Neuronal stem cell (in vitro differentiated cells): ENCODE measurements at regions not wholly inside any gene's neighbourhood (a gene's known extent, or its start where the extent isn't known, plus 50 kb on each side); places are given as distances from the start of the nearest gene placed in this dataset.

ENCODE experiments used
- DNase-seq: peaks from one replicate; pipeline ENCODE4 v3.0.0-alpha.2; 2013; ENCODE audit warnings: low spot score
- H2AFZ ChIP-seq: one replicate; pipeline ENCODE4 v1.6.1; 2013; ENCODE audit warnings: mild to moderate bottlenecking, low read length, inconsistent platforms
- H2AK5ac ChIP-seq: 2 replicates; pipeline ENCODE4 v1.6.1; 2013; ENCODE audit warnings: low read depth, mild to moderate bottlenecking, inconsistent platforms, low read length, moderate library complexity, mixed read lengths
- H2BK120ac ChIP-seq: 2 replicates; pipeline ENCODE4 v1.6.1; 2013; ENCODE audit warnings: low read depth, mild to moderate bottlenecking, inconsistent platforms, low read length, moderate library complexity, mixed read lengths
- H2BK12ac ChIP-seq: one replicate; pipeline ENCODE4 v1.6.1; 2013; ENCODE audit warnings: low read length, inconsistent platforms
- H2BK15ac ChIP-seq: 2 replicates; pipeline ENCODE4 v1.6.1; 2013; ENCODE audit warnings: mild to moderate bottlenecking, low read length, inconsistent platforms, mixed read lengths
- H2BK5ac ChIP-seq: one replicate; pipeline ENCODE4 v1.6.1; 2013; ENCODE audit warnings: inconsistent platforms, mild to moderate bottlenecking, low read length, moderate library complexity
- H3K14ac ChIP-seq: one replicate; pipeline ENCODE4 v1.6.1; 2013; ENCODE audit warnings: low read length, inconsistent platforms
- H3K18ac ChIP-seq: 2 replicates; pipeline ENCODE4 v1.6.1; 2013; ENCODE audit warnings: low read length, inconsistent platforms
- H3K23ac ChIP-seq: 2 replicates; pipeline ENCODE4 v1.6.1; 2013; ENCODE audit warnings: low read depth, mild to moderate bottlenecking, mixed read lengths, low read length, inconsistent platforms; ENCODE audit not compliant: poor library complexity
- H3K27ac ChIP-seq: replicated peaks from 3 replicates; pipeline ENCODE4 v1.5.1; 2013; ENCODE audit warnings: low read length, inconsistent platforms
- H3K27me3 ChIP-seq, 3 experiments: 2 replicates each; pipeline ENCODE4 v1.6.1; 2013; ENCODE audit warnings: low read length in 3 of 3, mild to moderate bottlenecking in 2 of 3, inconsistent platforms in 1 of 3, low read depth in 1 of 3, mixed read lengths in 1 of 3, moderate library complexity in 1 of 3; ENCODE audit not compliant: control insufficient read depth in 3 of 3, insufficient read depth in 3 of 3
- H3K36me3 ChIP-seq, 2 donors: replicated peaks in 1 of 2; 2 replicates each; pipeline ENCODE4 v1.6.1; 2013; ENCODE audit warnings: low read length in 2 of 2; ENCODE audit not compliant: control insufficient read depth in 2 of 2, insufficient read depth in 2 of 2
- H3K4ac ChIP-seq: 2 replicates; pipeline ENCODE4 v1.6.1; 2013; ENCODE audit warnings: inconsistent platforms, mild to moderate bottlenecking, low read length, moderate library complexity
- H3K4me1 ChIP-seq, 2 donors: 1 replicate in 1 of 2; 2 replicates in 1 of 2; pipeline ENCODE4 v1.6.1; 2013; ENCODE audit warnings: low read length in 2 of 2, low read depth in 1 of 2; ENCODE audit not compliant: control insufficient read depth in 2 of 2, insufficient read depth in 1 of 2
- H3K4me2 ChIP-seq: one replicate; pipeline ENCODE4 v1.6.1; 2013; ENCODE audit warnings: mild to moderate bottlenecking, low read length, inconsistent platforms; ENCODE audit not compliant: insufficient read depth, poor library complexity, severe bottlenecking
- H3K4me3 ChIP-seq, 2 donors: 2 replicates each; pipeline ENCODE4 v1.5.1; 2013; ENCODE audit warnings: low read length in 2 of 2, mild to moderate bottlenecking in 2 of 2, inconsistent platforms in 1 of 2, moderate library complexity in 1 of 2
- H3K79me1 ChIP-seq: one replicate; pipeline ENCODE4 v1.6.1; 2013; ENCODE audit warnings: low read depth, mild to moderate bottlenecking, inconsistent platforms, low read length, moderate library complexity
- H3K9ac ChIP-seq: one replicate; pipeline ENCODE4 v1.6.1; 2013; ENCODE audit warnings: mild to moderate bottlenecking, low read depth, low read length, inconsistent platforms; ENCODE audit not compliant: poor library complexity
- H3K9me3 ChIP-seq, 2 donors: replicated peaks in 1 of 2; 2 replicates each; pipeline versions ENCODE3 to v1.6.1; 2013; ENCODE audit warnings: low read length in 2 of 2, mild to moderate bottlenecking in 2 of 2, inconsistent platforms in 1 of 2, low read depth in 1 of 2, mixed read lengths in 1 of 2, moderate library complexity in 1 of 2; ENCODE audit not compliant: control insufficient read depth in 2 of 2, insufficient read depth in 1 of 2
- H4K8ac ChIP-seq: one replicate; pipeline ENCODE4 v1.6.1; 2013; ENCODE audit warnings: low read depth, mild to moderate bottlenecking, inconsistent platforms, low read length, moderate library complexity
- H4K91ac ChIP-seq: one replicate; pipeline ENCODE4 v1.6.1; 2013; ENCODE audit warnings: low read length, low read depth, mild to moderate bottlenecking, inconsistent platforms; ENCODE audit not compliant: poor library complexity
- WGBS, 2 donors: extraction: QIAGEN DNeasy Blood & Tissue Kit; methylation state at CpG; one replicate each; pipeline ENCODE4 v1.1.7; 2013; ENCODE audit warnings: missing lambda C conversion rate in 2 of 2, mixed read lengths in 1 of 2; ENCODE audit not compliant: insufficient read length in 2 of 2, insufficient replicate concordance in 1 of 2; ENCODE audit errors: extremely low coverage in 2 of 2; 5-methylcytosine and 5-hydroxymethylcytosine counted together

GRCh38 chr3:8218353-8218940 lies 283.2 kb upstream of the LMCD1 start:
- H2BK12ac ChIP-seq = no peak overlapping the region
- no peak overlapping the region for H3K4me3 ChIP-seq
- H3K79me1 ChIP-seq = no peaks in the 10 kb centered on the region
- DNase-seq = no peak
- no peak overlapping the region for H2AFZ ChIP-seq
- H3K9ac ChIP-seq = no peak overlapping the region
- no peak overlapping the region for H3K23ac ChIP-seq
- no peak overlapping the region for H2BK120ac ChIP-seq
- no peak overlapping the region for H2BK15ac ChIP-seq
- H2AK5ac ChIP-seq = no peak overlapping the region
- H4K91ac ChIP-seq = no peak overlapping the region
- no peak overlapping the region for H3K14ac ChIP-seq
- no peak overlapping the region for H3K4ac ChIP-seq
- peaks cover 0 to 2% of the 10 kb centered on the region in 2 donors for H3K9me3 ChIP-seq
- no peak overlapping the region for H3K4me2 ChIP-seq
- no CpG with 5 or more reads among the region's 7 CpGs for WGBS, 2 donors
- no peak overlapping the region for H2BK5ac ChIP-seq
- no peak overlapping the region for H3K18ac ChIP-seq
- no peaks in the 10 kb centered on the region for H3K36me3 ChIP-seq
- H3K27me3 ChIP-seq = no peaks in the 10 kb centered on the region
- no peak overlapping the region for H4K8ac ChIP-seq
- H3K27ac ChIP-seq = no peak overlapping the region
- H3K4me1 ChIP-seq = no peaks in the 10 kb centered on the region

DNA sequence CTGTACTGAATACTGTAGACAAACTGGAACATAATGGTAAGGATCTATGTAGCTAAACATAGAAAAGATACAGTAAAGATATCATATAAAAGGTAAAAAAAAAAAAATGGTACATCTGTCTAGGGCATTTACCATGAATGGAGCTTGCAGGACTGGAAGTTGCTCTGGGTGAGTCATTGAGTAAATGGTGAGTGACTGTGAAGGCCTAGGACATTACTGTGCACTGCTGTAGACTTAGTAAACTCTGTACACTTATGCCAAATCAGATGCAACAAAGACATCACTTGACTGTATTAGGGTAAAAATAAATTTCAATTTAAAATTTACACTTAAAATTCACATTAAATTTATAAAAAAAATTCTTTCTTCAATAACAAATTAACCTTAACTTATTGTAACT lies 281.3 kb upstream of the LMCD1 start:
- Histone ChIP-seq H3K9me3 (peaks cover 0 to 2% of the 10 kb centered on the region in 2 donors), H2BK12ac (no peak overlapping the region), H3K4me1 (no peaks in the 10 kb centered on the region)

DNA sequence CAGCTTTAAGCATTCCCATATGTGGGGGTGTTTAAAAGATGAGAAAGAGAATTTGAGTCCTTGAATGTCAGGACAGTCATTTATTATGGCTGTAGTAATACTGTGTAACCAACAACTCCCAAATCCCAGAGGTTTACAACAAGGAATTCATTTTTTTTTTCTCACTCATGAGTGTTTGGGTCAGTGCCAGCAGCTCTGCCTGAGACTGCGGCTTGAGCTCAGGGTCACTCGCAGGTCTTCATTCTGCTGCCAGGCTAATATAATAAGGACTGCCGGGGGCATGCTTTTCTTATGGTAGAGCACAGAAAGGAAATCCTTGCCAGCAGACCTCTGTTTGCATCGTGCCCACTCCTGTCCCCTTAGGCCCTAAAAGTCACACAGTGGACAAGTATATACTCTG lies 277.9 kb upstream of the LMCD1 start:
- Histone ChIP-seq H2AFZ (no peak overlapping the region), H3K27ac (no peak overlapping the region), H3K4me2 (no peak overlapping the region), H2BK120ac (no peak overlapping the region), H3K27me3 (no peaks in the 10 kb centered on the region), H4K91ac (no peak overlapping the region), H3K18ac (no peak overlapping the region), H4K8ac (no peak overlapping the region), H3K9me3 (peaks cover 0 to 2% of the 10 kb centered on the region in 2 donors), H3K36me3 (no peaks in the 10 kb centered on the region), H3K4me1 (no peaks in the 10 kb centered on the region), H2BK15ac (no peak overlapping the region), H3K4ac (no peak overlapping the region), H2BK5ac (no peak overlapping the region), H2BK12ac (no peak overlapping the region), H3K23ac (no peak overlapping the region), H2AK5ac (no peak overlapping the region), H3K4me3 (no peak overlapping the region), H3K79me1 (no peaks in the 10 kb centered on the region), H3K14ac (no peak overlapping the region), H3K9ac (no peak overlapping the region)
- DNase-seq = no peak
- no CpG with 5 or more reads among the region's 4 CpGs for WGBS, 2 donors

More for the DNA sequence above, 281.3 kb upstream of the LMCD1 start:
- Histone ChIP-seq H2BK5ac (no peak overlapping the region), H3K79me1 (no peaks in the 10 kb centered on the region), H3K4me2 (no peak overlapping the region), H2AK5ac (no peak overlapping the region), H3K27me3 (no peaks in the 10 kb centered on the region), H3K36me3 (no peaks in the 10 kb centered on the region), H3K14ac (no peak overlapping the region), H2BK15ac (no peak overlapping the region), H3K9ac (no peak overlapping the region), H3K18ac (no peak overlapping the region), H4K8ac (no peak overlapping the region), H3K4ac (no peak overlapping the region), H3K27ac (no peak overlapping the region), H2AFZ (no peak overlapping the region), H4K91ac (no peak overlapping the region), H3K4me3 (no peak overlapping the region), H3K23ac (no peak overlapping the region), H2BK120ac (no peak overlapping the region)
- no peak for DNase-seq

- DNase-seq = no peak
- no peak overlapping the region for H3K18ac ChIP-seq
- H3K4ac ChIP-seq = no peak overlapping the region
- H2BK120ac ChIP-seq = no peak overlapping the region
- no peaks in the 10 kb centered on the region for H3K27me3 ChIP-seq
- H3K14ac ChIP-seq = no peak overlapping the region
- H4K8ac ChIP-seq = no peak overlapping the region
- H2BK5ac ChIP-seq = no peak overlapping the region
- WGBS, 2 donors = no CpG with 5 or more reads among the region's 6 CpGs
- no peak overlapping the region for H2AK5ac ChIP-seq
- no peak overlapping the region for H3K27ac ChIP-seq
- H3K4me2 ChIP-seq = no peak overlapping the region
- no peak overlapping the region for H2BK12ac ChIP-seq
- no peak overlapping the region for H2AFZ ChIP-seq
- no peak overlapping the region for H2BK15ac ChIP-seq
- H3K36me3 ChIP-seq = no peaks in the 10 kb centered on the region
- H3K9me3 ChIP-seq = peaks cover 0 to under 1% of the 10 kb centered on the region in 2 donors
- H4K91ac ChIP-seq = no peak overlapping the region
- no peaks in the 10 kb centered on the region for H3K4me1 ChIP-seq
- no peaks in the 10 kb centered on the region for H3K79me1 ChIP-seq
- H3K9ac ChIP-seq = no peak overlapping the region
- H3K23ac ChIP-seq = no peak overlapping the region
- H3K4me3 ChIP-seq = no peak overlapping the region
Measured at GRCh38 chr3:8224941-8225340, 276.7 kb upstream of the LMCD1 start.
